Cardiac muscle cell (in vitro differentiated cells and primary cell): ENCODE measurements at regions not wholly inside any gene's neighbourhood (a gene's known extent, or its start where the extent isn't known, plus 50 kb on each side); places are given as distances from the start of the nearest gene placed in this dataset.

ENCODE experiments used
- DNase-seq, 2 donors: peaks; one replicate each; pipeline versions ENCODE4 v3.0.0 to v3.0.0-alpha.2; 2010 to 2017; ENCODE audit warnings: low read depth in 1 of 2, low spot score in 1 of 2
- H3K27ac ChIP-seq: fragments of 200-600 bp; sonication (generic); 2 replicates; pipeline ENCODE4 v1.5.1; 2016
- H3K27me3 ChIP-seq: fragments of 200-600 bp; sonication (generic); 2 replicates; pipeline ENCODE4 v1.6.0; 2016; ENCODE audit warnings: control low read depth
- H3K36me3 ChIP-seq: fragments of 200-600 bp; sonication (generic); 2 replicates; pipeline ENCODE4 v1.5.1; 2016; ENCODE audit warnings: control low read depth
- H3K4me1 ChIP-seq: fragments of 200-600 bp; sonication (generic); 2 replicates; pipeline ENCODE4 v1.8.1; 2017; ENCODE audit warnings: low read depth, mild to moderate bottlenecking, mixed run types
- H3K4me3 ChIP-seq: fragments of 200-600 bp; sonication (generic); 2 replicates; pipeline ENCODE4 v1.5.1; 2016; ENCODE audit warnings: mild to moderate bottlenecking
- H3K9me3 ChIP-seq: fragments of 200-600 bp; sonication (generic); 2 replicates; pipeline ENCODE4 v1.5.1; 2017; ENCODE audit warnings: low read depth, mild to moderate bottlenecking, control low read depth
- CTCF ChIP-seq: IDR thresholded peaks from 2 replicates; pipeline ENCODE4 v1.5.1; 2012; ENCODE audit warnings: low read depth, mild to moderate bottlenecking, low read length

GRCh38 chr6:133034509-133035206 is 206.5 kb upstream of the EYA4 start:
- H3K4me1 ChIP-seq, result no peaks in the 10 kb centered on the region
- H3K27ac ChIP-seq, result no peak overlapping the region
- no peaks in the 10 kb centered on the region for H3K27me3 ChIP-seq
- no peak overlapping the region for H3K4me3 ChIP-seq
- H3K36me3 ChIP-seq, result no peaks in the 10 kb centered on the region
- no peak for DNase-seq
- no peak for TF ChIP-seq CTCF
- H3K9me3 ChIP-seq, result no peaks in the 10 kb centered on the region

- no peak overlapping the region for H3K4me3 ChIP-seq
- H3K27me3 ChIP-seq, result no peaks in the 10 kb centered on the region
- no peaks in the 10 kb centered on the region for H3K36me3 ChIP-seq
- peaks cover 9% of the 10 kb centered on the region for H3K4me1 ChIP-seq
- TF ChIP-seq CTCF, result peak; percentile 67
- no peak overlapping the region for H3K27ac ChIP-seq
- peak; percentile 12 to 59 for DNase-seq
- H3K9me3 ChIP-seq, result no peaks in the 10 kb centered on the region
Measured at GRCh38 chr6:133040094-133040802, 200.9 kb upstream of the EYA4 start.

- peaks cover 9% of the 10 kb centered on the region for H3K4me1 ChIP-seq
- H3K4me3 ChIP-seq, result no peak overlapping the region
- DNase-seq, result peak in 1 of 2 donors; percentile 11
- no peaks in the 10 kb centered on the region for H3K27me3 ChIP-seq
- H3K9me3 ChIP-seq, result no peaks in the 10 kb centered on the region
- no peak for TF ChIP-seq CTCF
- H3K36me3 ChIP-seq, result no peaks in the 10 kb centered on the region
- H3K27ac ChIP-seq, result no peak overlapping the region
Measured at GRCh38 chr6:133040803-133041419, 200.2 kb upstream of the EYA4 start.

GRCh38 chr6:133042550-133043120 is 198.5 kb upstream of the EYA4 start:
- no peaks in the 10 kb centered on the region for H3K9me3 ChIP-seq
- no peaks in the 10 kb centered on the region for H3K27me3 ChIP-seq
- no peak overlapping the region for H3K4me3 ChIP-seq
- no peak for TF ChIP-seq CTCF
- DNase-seq, result no peak
- H3K27ac ChIP-seq, result no peak overlapping the region
- peaks cover 9% of the 10 kb centered on the region for H3K4me1 ChIP-seq
- no peaks in the 10 kb centered on the region for H3K36me3 ChIP-seq

GRCh38 chr6:133046576-133046975 is 194.6 kb upstream of the EYA4 start:
- Histone ChIP-seq H3K36me3 (no peaks in the 10 kb centered on the region), H3K27me3 (no peaks in the 10 kb centered on the region), H3K27ac (no peak overlapping the region), H3K4me3 (no peak overlapping the region), H3K4me1 (no peaks in the 10 kb centered on the region), H3K9me3 (no peaks in the 10 kb centered on the region)
- no peak for DNase-seq
- no peak for TF ChIP-seq CTCF
